Anterior cingulate cortex (tissue), 58 donors: ENCODE measurements at regions not wholly inside any gene's neighbourhood (a gene's known extent, or its start where the extent isn't known, plus 50 kb on each side); places are given as distances from the start of the nearest gene placed in this dataset.
"Not testable (repeated sequence)": the region's sequence is repeated elsewhere in the genome, so short reads cannot be mapped to it uniquely, and the experiment has no call there.

Source experiments
- DNase-seq, 58 donors: peaks; one replicate each; lab custom pipeline; 2025; lab: John Stamatoyannopoulos, UW

GRCh38 chr7:149714081-149714909, 59.1 kb downstream of the ZNF467 start:
- DNase-seq, result peak in 57 of 58 donors; percentile 27 to 92 (median 79)

- no peak for DNase-seq
Measured at GRCh38 chr7:149713731-149714068, 59.7 kb downstream of the ZNF467 start.

GRCh38 chr7:149713061-149713730, 60.2 kb downstream of the ZNF467 start:
- no peak for DNase-seq

- DNase-seq, result no peak
Measured at GRCh38 chr7:149708026-149708425, 65.4 kb downstream of the ZNF467 start.

GRCh38 chr7:149707448-149707886, 65.9 kb downstream of the ZNF467 start:
- no peak for DNase-seq

GRCh38 chr7:149706398-149706797, 67.0 kb downstream of the ZNF467 start:
- no peak for DNase-seq

GRCh38 chr7:149704507-149704906, 68.9 kb downstream of the ZNF467 start:
- DNase-seq, result no peak

- DNase-seq, result no peak
Measured at GRCh38 chr7:149703044-149703650, 70.2 kb downstream of the ZNF467 start.

GRCh38 chr7:149701495-149702240, 71.7 kb downstream of the ZNF467 start:
- no peak for DNase-seq

- DNase-seq, result not testable (repeated sequence)
Measured at GRCh38 chr7:149697767-149698166, 75.6 kb downstream of the ZNF467 start.

- DNase-seq, result no peak
Measured at GRCh38 chr7:149696280-149696679, 77.1 kb downstream of the ZNF467 start.

GRCh38 chr7:149692557-149692982, 80.8 kb downstream of the ZNF467 start:
- DNase-seq, result peak in 1 of 58 donors; percentile 8

GRCh38 chr7:149692056-149692455, 81.3 kb downstream of the ZNF467 start:
- no peak for DNase-seq

- DNase-seq, result no peak
Measured at GRCh38 chr7:149690688-149691446, 82.5 kb downstream of the ZNF467 start.

- DNase-seq, result no peak
Measured at GRCh38 chr7:149689291-149689721, 84.1 kb downstream of the ZNF467 start.

GRCh38 chr7:149688836-149689235, 84.6 kb downstream of the ZNF467 start:
- DNase-seq, result no peak

GRCh38 chr7:149687820-149688219, 85.6 kb downstream of the ZNF467 start:
- not testable (repeated sequence) for DNase-seq

- DNase-seq, result no peak
Measured at GRCh38 chr7:149686449-149686848, 86.9 kb downstream of the ZNF467 start.

- DNase-seq, result no peak
Measured at GRCh38 chr7:149686011-149686410, 87.4 kb downstream of the ZNF467 start.

GRCh38 chr7:149685455-149685854, 87.9 kb downstream of the ZNF467 start:
- no peak for DNase-seq
